ENCODE measurements at regions not wholly inside any gene's neighbourhood (a gene's known extent, or its start where the extent isn't known, plus 50 kb on each side); places are given as distances from the start of the nearest gene placed in this dataset.

GRCh38 chr18:11529081-11529480, 80.3 kb upstream of the SLC35G4 start (continued):
- no peak for TF ChIP-seq POLR2AphosphoS5 (IDR thresholded peaks at IDR 0.05; ENCODE audit: low read depth, low read length)
- TF ChIP-seq EZH2phosphoT487 (IDR thresholded peaks at IDR 0.05; ENCODE audit: borderline replicate concordance) = no peak
- TF ChIP-seq JUND (IDR thresholded peaks at IDR 0.05) = no peak
- no peak for TF ChIP-seq YY1 (IDR thresholded peaks at IDR 0.05; ENCODE audit: extremely low read depth, insufficient replicate concordance, low read depth, low read length)

- intact Hi-C loops (cut with micrococcal nuclease) = no loop called here
- TF ChIP-seq CEBPB (IDR thresholded peaks at IDR 0.05; ENCODE audit: low read depth) = no peak
- no peak for TF ChIP-seq SIN3A (IDR thresholded peaks at IDR 0.05; ENCODE audit: low read depth)
- no peak for TF ChIP-seq EZH2 (IDR thresholded peaks at IDR 0.05)
- TF ChIP-seq RAD21 (IDR thresholded peaks at IDR 0.05; ENCODE audit: low read depth) = no peak
- Histone ChIP-seq H3K79me2 (ENCODE audit: insufficient read depth, low read length) (no peaks in the 10 kb centered on the region), H3K9ac (ENCODE audit: low read length) (no peak overlapping the region), H4K20me1 (ENCODE audit: insufficient read depth) (no peaks in the 10 kb centered on the region), H3K36me3 (ENCODE audit: control insufficient read depth in 1 of 2, insufficient read depth in 2 of 2, low read length in 2 of 2) (no peaks in the 10 kb centered on the region), H2AFZ (ENCODE audit: low read depth, low read length, poor library complexity, severe bottlenecking) (no peak overlapping the region), H3K4me2 (ENCODE audit: low read length) (no peak overlapping the region), H3K4me3 (replicated peaks in 1 of 2; ENCODE audit: low read depth in 1 of 2, low read length in 2 of 2) (no peak overlapping the region), H3K4me1 (ENCODE audit: control insufficient read depth in 1 of 2, insufficient read depth in 2 of 2, low read length in 2 of 2) (no peaks in the 10 kb centered on the region), H3K27me3 (ENCODE audit: insufficient read depth, low read length) (peaks cover 58% of the 10 kb centered on the region), H3K9me3 (ENCODE audit: control insufficient read depth in 1 of 2, insufficient read depth in 1 of 2, low read depth in 1 of 2, low read length in 2 of 2) (no peaks in the 10 kb centered on the region), H3K9me2 (ENCODE audit: insufficient read depth) (no peaks in the 10 kb centered on the region), H3K27ac (ENCODE audit: low read depth, low read length) (no peak overlapping the region)
- CTCF ChIA-PET = no interaction called here
- POLR2A ChIA-PET = no interaction called here
- BruUV-seq (replicated peaks) = no TSS peak
- DNase-seq (ENCODE audit: low read depth, low spot score) (no peak), ATAC-seq (no peak)
- RAD21 ChIA-PET (ENCODE audit: low non-redundant PET in 1 of 2, low total read pairs in 2 of 2, uncharacterized antibody in 2 of 2, unreplicated experiment in 2 of 2) = no interaction called here
Observed at GRCh38 chr18:11526675-11527074, 82.7 kb upstream of the SLC35G4 start.

GRCh38 chr18:11523804-11524203, 85.6 kb upstream of the SLC35G4 start:
- H3K36me3 ChIP-seq (ENCODE audit: control insufficient read depth in 1 of 2, insufficient read depth in 2 of 2, low read length in 2 of 2) = no peaks in the 10 kb centered on the region
- no peaks in the 10 kb centered on the region for H4K20me1 ChIP-seq (ENCODE audit: insufficient read depth)
- no peaks in the 10 kb centered on the region for H3K79me2 ChIP-seq (ENCODE audit: insufficient read depth, low read length)
- H3K9me3 ChIP-seq (ENCODE audit: control insufficient read depth in 1 of 2, insufficient read depth in 1 of 2, low read depth in 1 of 2, low read length in 2 of 2) = no peaks in the 10 kb centered on the region
- H2AFZ ChIP-seq (ENCODE audit: low read depth, low read length, poor library complexity, severe bottlenecking) = no peak overlapping the region
- H3K4me2 ChIP-seq (ENCODE audit: low read length) = no peak overlapping the region
- no peak for ATAC-seq
- ChIA-PET RAD21 (ENCODE audit: low non-redundant PET in 1 of 2, low total read pairs in 2 of 2, uncharacterized antibody in 2 of 2, unreplicated experiment in 2 of 2) (no interaction called here), POLR2A (no interaction called here), CTCF (interaction anchor here (1.3 kb wide), 1 partner anchor 29 kb away, joined by 4 read pairs; no protein-coding TSS in a partner anchor)
- H3K9me2 ChIP-seq (ENCODE audit: insufficient read depth) = no peaks in the 10 kb centered on the region
- intact Hi-C loops (cut with micrococcal nuclease) = no loop called here
- no peak for DNase-seq (ENCODE audit: low read depth, low spot score)
- no peaks in the 10 kb centered on the region for H3K4me1 ChIP-seq (ENCODE audit: control insufficient read depth in 1 of 2, insufficient read depth in 2 of 2, low read length in 2 of 2)
- no TSS peak for BruUV-seq (replicated peaks)
- H3K27me3 ChIP-seq (ENCODE audit: insufficient read depth, low read length) = peaks cover 36% of the 10 kb centered on the region
- no peak overlapping the region for H3K4me3 ChIP-seq (replicated peaks in 1 of 2; ENCODE audit: low read depth in 1 of 2, low read length in 2 of 2)
- no peak overlapping the region for H3K9ac ChIP-seq (ENCODE audit: low read length)
- H3K27ac ChIP-seq (ENCODE audit: low read depth, low read length) = no peak overlapping the region
- TF ChIP-seq ZBTB33 (IDR thresholded peaks at IDR 0.05; ENCODE audit: extremely low read depth, insufficient replicate concordance, low read length) (no peak), SP1 (IDR thresholded peaks at IDR 0.05; ENCODE audit: low read depth) (no peak), CTCF (IDR thresholded peaks at IDR 0.05 in 2 of 3, conservative IDR thresholded peaks at IDR 0.05 in 1 of 3; ENCODE audit: borderline replicate concordance in 1 of 3, insufficient read depth in 1 of 3, low read depth in 2 of 3, low read length in 2 of 3) (no peak), TCF7L2 (IDR thresholded peaks at IDR 0.05; ENCODE audit: borderline replicate concordance, extremely low read depth, insufficient read depth, insufficient read length) (no peak), ZNF274 (IDR thresholded peaks at IDR 0.05; ENCODE audit: low read depth, low read length) (no peak), SRF (IDR thresholded peaks at IDR 0.05; ENCODE audit: low read depth) (no peak), EGR1 (IDR thresholded peaks at IDR 0.05; ENCODE audit: low read depth) (no peak), ELF1 (IDR thresholded peaks at IDR 0.05; ENCODE audit: borderline replicate concordance, low read depth) (no peak), MAX (IDR thresholded peaks at IDR 0.05) (no peak), EZH2 (IDR thresholded peaks at IDR 0.05) (no peak), POLR2AphosphoS5 (IDR thresholded peaks at IDR 0.05; ENCODE audit: low read depth, low read length) (no peak), SIN3A (IDR thresholded peaks at IDR 0.05; ENCODE audit: low read depth) (no peak)

Data from HCT116 (cell line).